PC-3 (cell line): ENCODE measurements at regions not wholly inside any gene's neighbourhood (a gene's known extent, or its start where the extent isn't known, plus 50 kb on each side); places are given as distances from the start of the nearest gene placed in this dataset.

Source experiments
- ATAC-seq: fragments of 200-7000 bp; cut with Tn5 transposase; 2 replicates; pipeline ENCODE4 v1.9.1; 2020; ENCODE audit warnings: mild to moderate bottlenecking, moderate library complexity
- BruUV-seq: library from RNA; stranded (reverse); fragments of 400-500 nt; replicated peaks from 2 replicates; lab custom pipeline; 2021; lab: Mats Ljungman, UMichigan
- CTCF ChIA-PET: fragments of 300-600 bp; sonication (Branson Sonifier 250); formaldehyde crosslinking; loops from one replicate; lab custom pipeline; 2022; ENCODE audit warnings: antibody characterized with exemption; lab: Charles Lee
- POLR2A ChIA-PET: fragments of 300-600 bp; sonication (Branson Sonifier 250); formaldehyde crosslinking; loops from one replicate; lab custom pipeline; 2022; ENCODE audit warnings: antibody characterized with exemption; ENCODE audit not compliant: unreplicated experiment; lab: Charles Lee
- DNase-seq: peaks from one replicate; pipeline ENCODE4 v3.0.0-alpha.2; 2015
- H2AFZ ChIP-seq: fragments of 300-600 bp; sonication (generic); 2 replicates; pipeline ENCODE4 v1.6.0; 2016; ENCODE audit warnings: antibody characterized with exemption, low read length
- H3F3A ChIP-seq: fragments of 300-600 bp; sonication (generic); one replicate; pipeline ENCODE4 v1.6.0; 2017; ENCODE audit warnings: antibody characterized with exemption, low read length, control low read depth, mild to moderate bottlenecking; ENCODE audit not compliant: unreplicated experiment
- H3K27ac ChIP-seq: fragments of 300-600 bp; sonication (generic); 2 replicates; pipeline ENCODE4 v1.5.1; 2016; ENCODE audit warnings: mild to moderate bottlenecking, low read length
- H3K27me3 ChIP-seq: fragments of 300-600 bp; sonication (generic); 2 replicates; pipeline ENCODE4 v1.6.1; 2016; ENCODE audit warnings: low read length, mixed read lengths
- H3K36me3 ChIP-seq: fragments of 300-600 bp; sonication (generic); 2 replicates; pipeline ENCODE4 v1.6.1; 2016; ENCODE audit warnings: low read depth, mixed run types, low read length, mixed read lengths
- H3K4me1 ChIP-seq: fragments of 300-600 bp; sonication (generic); 2 replicates; pipeline ENCODE4 v1.5.1; 2016; ENCODE audit warnings: low read length; ENCODE audit not compliant: insufficient read depth
- H3K4me2 ChIP-seq: fragments of 300-600 bp; sonication (generic); 2 replicates; pipeline ENCODE4 v1.6.0; 2016; ENCODE audit warnings: low read length
- H3K4me3 ChIP-seq: fragments of 300-600 bp; sonication (generic); 2 replicates; pipeline ENCODE4 v1.5.1; 2016; ENCODE audit warnings: mild to moderate bottlenecking, low read length, mixed read lengths
- H3K79me2 ChIP-seq: fragments of 300-600 bp; sonication (generic); 2 replicates; pipeline ENCODE4 v1.6.1; 2017; ENCODE audit warnings: low read length, mixed read lengths
- H3K9ac ChIP-seq: fragments of 300-600 bp; sonication (generic); 2 replicates; pipeline ENCODE4 v1.6.0; 2016; ENCODE audit warnings: mild to moderate bottlenecking, low read length
- H3K9me2 ChIP-seq: fragments of 300-600 bp; sonication (generic); replicated peaks from 2 replicates; pipeline ENCODE4 v1.6.1; 2016; ENCODE audit warnings: mixed run types, low read length, mixed read lengths
- H3K9me3 ChIP-seq: fragments of 300-600 bp; sonication (generic); 2 replicates; pipeline ENCODE4 v1.6.1; 2016; ENCODE audit warnings: low read length, mixed read lengths
- H4K20me1 ChIP-seq: fragments of 300-600 bp; sonication (generic); 2 replicates; pipeline ENCODE4 v1.6.1; 2016; ENCODE audit warnings: low read length, mixed read lengths
- CTCF ChIP-seq: fragments of 300-600 bp; sonication (generic); conservative IDR thresholded peaks from 2 replicates; pipeline ENCODE4 v1.5.1; 2017; ENCODE audit warnings: antibody characterized with exemption, low read depth, mild to moderate bottlenecking, low read length
- EZH2 ChIP-seq: fragments of 300-600 bp; sonication (generic); IDR thresholded peaks from one replicate; pipeline ENCODE4 v1.6.1; 2017; ENCODE audit warnings: antibody characterized with exemption, mild to moderate bottlenecking, low read length; ENCODE audit not compliant: unreplicated experiment
- EZH2phosphoT487 ChIP-seq: fragments of 300-600 bp; sonication (generic); IDR thresholded peaks from 2 replicates; pipeline ENCODE4 v1.6.1; 2018; ENCODE audit warnings: mild to moderate bottlenecking, antibody characterized with exemption, low read length, borderline replicate concordance
- intact Hi-C: fragments of 100-400 bp; cut with micrococcal nuclease; formaldehyde crosslinking; loops from 2 replicates; pipeline ENCODE4 v1.9.0; 2023

- H3K4me3 ChIP-seq, result no peak overlapping the region
- intact Hi-C loops, result no loop called here
- no peak overlapping the region for H3K27ac ChIP-seq
- no peaks in the 10 kb centered on the region for H3K27me3 ChIP-seq
- no peaks in the 10 kb centered on the region for H3K36me3 ChIP-seq
- no peaks in the 10 kb centered on the region for H3K9me2 ChIP-seq
- no peaks in the 10 kb centered on the region for H3K9me3 ChIP-seq
- DNase-seq (no peak), ATAC-seq (no peak)
- no TSS peak for BruUV-seq
- TF ChIP-seq EZH2phosphoT487 (no peak), CTCF (no peak), EZH2 (no peak)
- H3F3A ChIP-seq, result no peaks in the 10 kb centered on the region
- ChIA-PET POLR2A (no interaction called here), CTCF (no interaction called here)
- H2AFZ ChIP-seq, result no peak overlapping the region
- no peaks in the 10 kb centered on the region for H3K4me1 ChIP-seq
- no peaks in the 10 kb centered on the region for H4K20me1 ChIP-seq
- no peak overlapping the region for H3K9ac ChIP-seq
- H3K4me2 ChIP-seq, result no peak overlapping the region
- no peaks in the 10 kb centered on the region for H3K79me2 ChIP-seq
These were observed 404.6 kb downstream of the WDR72 start for GRCh38 chr15:53354874-53355273.

- no peak for ATAC-seq
- Histone ChIP-seq H3K9me3 (no peaks in the 10 kb centered on the region), H3K4me1 (no peaks in the 10 kb centered on the region), H3K36me3 (no peaks in the 10 kb centered on the region), H3F3A (no peaks in the 10 kb centered on the region), H3K4me3 (no peak overlapping the region), H3K27ac (no peak overlapping the region), H3K79me2 (no peaks in the 10 kb centered on the region), H3K4me2 (no peak overlapping the region), H3K9ac (no peak overlapping the region), H4K20me1 (no peaks in the 10 kb centered on the region), H2AFZ (no peak overlapping the region), H3K27me3 (no peaks in the 10 kb centered on the region), H3K9me2 (no peaks in the 10 kb centered on the region)
- ChIA-PET POLR2A (no interaction called here), CTCF (no interaction called here)
- intact Hi-C loops, result no loop called here
- TF ChIP-seq EZH2phosphoT487 (no peak), CTCF (no peak), EZH2 (no peak)
- BruUV-seq, result no TSS peak
- DNase-seq, result no peak
These were observed 408.1 kb downstream of the WDR72 start for GRCh38 chr15:53351373-53351772.

- Histone ChIP-seq H3K9me2 (no peaks in the 10 kb centered on the region), H3K27ac (no peak overlapping the region), H4K20me1 (no peaks in the 10 kb centered on the region), H2AFZ (no peak overlapping the region), H3K27me3 (peaks cover 7% of the 10 kb centered on the region; the same call in 1 of the 2 replicates), H3K79me2 (no peaks in the 10 kb centered on the region), H3K4me3 (no peak overlapping the region), H3K4me1 (no peaks in the 10 kb centered on the region), H3K9ac (no peak overlapping the region), H3K4me2 (no peak overlapping the region), H3F3A (no peaks in the 10 kb centered on the region), H3K9me3 (no peaks in the 10 kb centered on the region), H3K36me3 (no peaks in the 10 kb centered on the region)
- ATAC-seq (no peak), DNase-seq (no peak)
- POLR2A ChIA-PET, result no interaction called here
- no peak for TF ChIP-seq EZH2
- TF ChIP-seq EZH2phosphoT487, result no peak
- TF ChIP-seq CTCF, result no peak
- CTCF ChIA-PET, result no interaction called here
- intact Hi-C loops, result no loop called here
- no TSS peak for BruUV-seq
These were observed 412.9 kb downstream of the WDR72 start for GRCh38 chr15:53346583-53346982.
